ENCODE measurements at regions not wholly inside any gene's neighbourhood (a gene's known extent, or its start where the extent isn't known, plus 50 kb on each side); places are given as distances from the start of the nearest gene placed in this dataset.

- TF ChIP-seq CTCF (IDR thresholded peaks at IDR 0.05; ENCODE audit: insufficient read depth, low read length, poor library complexity, severe bottlenecking) (no peak), EZH2phosphoT487 (conservative IDR thresholded peaks at IDR 0.05; ENCODE audit: low read length) (no peak)
Measured at GRCh38 chr17:77891602-77892001, 66.9 kb upstream of the TNRC6C start.
